GM12872 (cell line): ENCODE measurements at regions not wholly inside any gene's neighbourhood (a gene's known extent, or its start where the extent isn't known, plus 50 kb on each side); places are given as distances from the start of the nearest gene placed in this dataset.

ENCODE experiments used
- CTCF ChIP-seq: IDR thresholded peaks from 3 replicates; pipeline ENCODE4 v1.5.1; 2011; ENCODE audit warnings: low read depth, mild to moderate bottlenecking, low read length, moderate library complexity; ENCODE audit not compliant: insufficient read depth

- TF ChIP-seq CTCF: no peak
These were observed 113.5 kb downstream of the RPS24 start for GRCh38 chr10:78147202-78147601.

GRCh38 chr10:78148216-78148960 is 114.7 kb downstream of the RPS24 start:
- no peak for TF ChIP-seq CTCF

GRCh38 chr10:78148961-78149612 is 115.4 kb downstream of the RPS24 start:
- TF ChIP-seq CTCF: no peak

GRCh38 chr10:78150756-78151155 is 117.1 kb downstream of the RPS24 start:
- no peak for TF ChIP-seq CTCF

- no peak for TF ChIP-seq CTCF
These were observed 122.1 kb downstream of the RPS24 start for GRCh38 chr10:78155722-78156121.

- no peak for TF ChIP-seq CTCF
These were observed 126.9 kb downstream of the RPS24 start for GRCh38 chr10:78160591-78160990.

- TF ChIP-seq CTCF: no peak
These were observed 129.2 kb downstream of the RPS24 start for GRCh38 chr10:78162853-78163252.
